Tibial nerve (tissue), 4 donors: ENCODE measurements at regions not wholly inside any gene's neighbourhood (a gene's known extent, or its start where the extent isn't known, plus 50 kb on each side); places are given as distances from the start of the nearest gene placed in this dataset.

ENCODE experiments used
- CTCF ChIP-seq, 5 experiments: fragments of 200-600 bp in 3 of 5; fragments of 450-650 bp in 2 of 5; sonication (generic) in 3 of 5; IDR thresholded peaks; one replicate each; pipeline ENCODE4 v1.5.1; 2016 to 2019; ENCODE audit warnings: antibody characterized with exemption in 5 of 5, mild to moderate bottlenecking in 3 of 5, moderate library complexity in 2 of 5
- EP300 ChIP-seq, 2 donors: sonication (generic); formaldehyde crosslinking; IDR thresholded peaks; one replicate each; pipeline ENCODE4 v1.6.1; 2017; ENCODE audit warnings: antibody characterized with exemption in 2 of 2, mild to moderate bottlenecking in 1 of 2
- POLR2A ChIP-seq, 2 donors: fragments of 450-650 bp; IDR thresholded peaks; one replicate each; pipeline ENCODE4 v1.6.1; 2017; ENCODE audit warnings: antibody characterized with exemption in 2 of 2, mild to moderate bottlenecking in 2 of 2, moderate library complexity in 2 of 2

GRCh38 chr13:99653526-99653925, 152.3 kb downstream of the TM9SF2 start:
- TF ChIP-seq CTCF (IDR thresholded peaks at IDR 0.05) (no peak), POLR2A (IDR thresholded peaks at IDR 0.05) (no peak), EP300 (IDR thresholded peaks at IDR 0.05) (no peak)
